ENCODE measurements at regions not wholly inside any gene's neighbourhood (a gene's known extent, or its start where the extent isn't known, plus 50 kb on each side); places are given as distances from the start of the nearest gene placed in this dataset.

GRCh38 chr16:26430618-26431017, 636.1 kb upstream of the C16orf82 start:
- TF ChIP-seq CTCF (conservative IDR thresholded peaks at IDR 0.05; ENCODE audit: low read length), result no peak
- no peak for TF ChIP-seq EZH2phosphoT487 (IDR thresholded peaks at IDR 0.05; ENCODE audit: borderline replicate concordance, low read depth, low read length)
